Cardiac fibroblast (primary cell): ENCODE measurements at regions not wholly inside any gene's neighbourhood (a gene's known extent, or its start where the extent isn't known, plus 50 kb on each side); places are given as distances from the start of the nearest gene placed in this dataset.
A peak's percentile ranks its signal among the peaks of the same experiment; 100 is the strongest.
"Not testable (repeated sequence)": the region's sequence is repeated elsewhere in the genome, so short reads cannot be mapped to it uniquely, and the experiment has no call there.

Experiments
- DNase-seq, 2 donors: peaks; one replicate each; pipeline versions ENCODE4 v3.0.0 to v3.0.0-alpha.2; 2010; ENCODE audit warnings: low read depth in 2 of 2
- H3K4me3 ChIP-seq, 2 donors: replicated peaks in 1 of 2; 1 replicate in 1 of 2; 2 replicates in 1 of 2; pipeline ENCODE4 v1.5.1; 2011; ENCODE audit warnings: low read depth in 2 of 2, low read length in 2 of 2, mild to moderate bottlenecking in 2 of 2, moderate library complexity in 1 of 2
- TF ChIP-seq, protein P1 (sequence below): IDR thresholded peaks from one replicate; pipeline ENCODE4 v1.5.1; 2011; ENCODE audit warnings: low read depth, mild to moderate bottlenecking, low read length, inconsistent platforms

- DNase-seq: peak; percentile 68 to 81
- H3K4me3 ChIP-seq: no peak overlapping the region
- TF ChIP-seq, protein P1, sequence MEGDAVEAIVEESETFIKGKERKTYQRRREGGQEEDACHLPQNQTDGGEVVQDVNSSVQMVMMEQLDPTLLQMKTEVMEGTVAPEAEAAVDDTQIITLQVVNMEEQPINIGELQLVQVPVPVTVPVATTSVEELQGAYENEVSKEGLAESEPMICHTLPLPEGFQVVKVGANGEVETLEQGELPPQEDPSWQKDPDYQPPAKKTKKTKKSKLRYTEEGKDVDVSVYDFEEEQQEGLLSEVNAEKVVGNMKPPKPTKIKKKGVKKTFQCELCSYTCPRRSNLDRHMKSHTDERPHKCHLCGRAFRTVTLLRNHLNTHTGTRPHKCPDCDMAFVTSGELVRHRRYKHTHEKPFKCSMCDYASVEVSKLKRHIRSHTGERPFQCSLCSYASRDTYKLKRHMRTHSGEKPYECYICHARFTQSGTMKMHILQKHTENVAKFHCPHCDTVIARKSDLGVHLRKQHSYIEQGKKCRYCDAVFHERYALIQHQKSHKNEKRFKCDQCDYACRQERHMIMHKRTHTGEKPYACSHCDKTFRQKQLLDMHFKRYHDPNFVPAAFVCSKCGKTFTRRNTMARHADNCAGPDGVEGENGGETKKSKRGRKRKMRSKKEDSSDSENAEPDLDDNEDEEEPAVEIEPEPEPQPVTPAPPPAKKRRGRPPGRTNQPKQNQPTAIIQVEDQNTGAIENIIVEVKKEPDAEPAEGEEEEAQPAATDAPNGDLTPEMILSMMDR: no peak
Measured at GRCh38 chr7:81873559-81873958, 103.7 kb upstream of the HGF start.

GRCh38 chr7:81871606-81872265, 101.9 kb upstream of the HGF start:
- peak in 1 of 2 donors; percentile 42 for DNase-seq
- TF ChIP-seq, protein P1: no peak
- no peak overlapping the region for H3K4me3 ChIP-seq

DNA sequence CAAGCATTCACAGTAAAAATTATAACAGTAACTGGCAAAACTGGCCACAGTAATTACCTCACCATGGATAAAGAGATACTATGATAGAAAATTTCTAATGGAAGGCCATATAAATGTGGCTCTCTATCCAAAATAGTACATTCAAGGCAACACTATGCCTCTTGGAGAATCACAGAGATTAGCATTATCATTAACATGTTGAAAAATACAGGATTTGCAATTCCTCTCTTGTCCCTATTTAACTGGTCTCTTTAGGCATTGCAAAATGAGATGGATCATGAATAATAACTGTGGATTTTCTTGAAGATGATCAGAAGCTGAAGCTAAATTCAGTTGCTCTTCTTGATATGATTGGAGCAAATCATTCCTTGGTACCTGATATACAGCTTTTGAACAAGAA, 100.8 kb upstream of the HGF start:
- no peak overlapping the region for H3K4me3 ChIP-seq
- no peak for DNase-seq
- TF ChIP-seq, protein P1: no peak

DNA sequence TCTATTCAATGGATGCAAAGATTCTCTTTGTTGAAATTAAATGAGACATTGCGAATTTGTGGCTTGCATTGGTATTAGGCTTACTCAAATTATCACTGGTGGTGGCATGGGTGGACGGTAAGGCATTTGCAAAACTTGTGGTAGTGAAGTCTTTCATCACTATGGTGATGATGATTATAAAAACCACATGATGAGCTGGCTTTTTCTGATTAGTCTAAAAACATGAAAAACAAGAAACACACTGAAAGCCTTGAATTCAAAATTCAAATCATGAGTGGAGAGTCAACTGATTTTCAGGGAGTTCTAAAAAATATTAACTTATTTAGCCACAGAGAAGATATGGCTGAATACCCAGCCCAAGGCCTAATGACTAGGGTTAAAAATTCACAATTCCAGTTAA, 99.8 kb upstream of the HGF start:
- TF ChIP-seq, protein P1: no peak
- DNase-seq: no peak
- no peak overlapping the region for H3K4me3 ChIP-seq

- TF ChIP-seq, protein P1: no peak
- H3K4me3 ChIP-seq: no peak overlapping the region
Measured at GRCh38 chr7:81865754-81866153, 95.9 kb upstream of the HGF start.

GRCh38 chr7:81859433-81859832, 89.6 kb upstream of the HGF start:
- DNase-seq: no peak
- TF ChIP-seq, protein P1: no peak
- H3K4me3 ChIP-seq: no peak overlapping the region

More at GRCh38 chr7:81865754-81866153, 95.9 kb upstream of the HGF start:
- DNase-seq: no peak

GRCh38 chr7:81858820-81859219, 89.0 kb upstream of the HGF start:
- DNase-seq: peak in 1 of 2 donors; percentile 63
- H3K4me3 ChIP-seq: not testable (repeated sequence)
